H1 (cell line): ENCODE measurements at regions not wholly inside any gene's neighbourhood (a gene's known extent, or its start where the extent isn't known, plus 50 kb on each side); places are given as distances from the start of the nearest gene placed in this dataset.
A peak's percentile ranks its signal among the peaks of the same experiment; 100 is the strongest.

Source experiments
- CTCF ChIA-PET: fragments of 300-600 bp; sonication (Branson Sonifier 250); formaldehyde crosslinking; loops from one replicate; lab custom pipeline; 2021; ENCODE audit not compliant: partially characterized antibody; lab: Charles Lee
- POLR2A ChIA-PET: fragments of 300-600 bp; sonication (Branson Sonifier 250); formaldehyde crosslinking; loops from one replicate; lab custom pipeline; 2021; ENCODE audit warnings: inconsistent platforms; ENCODE audit not compliant: partially characterized antibody; lab: Charles Lee
- DNase-seq, 2 experiments: peaks; one replicate each; pipeline versions ENCODE4 v3.0.0 to v3.0.0-alpha.2; 2010 to 2022; ENCODE audit warnings: low spot score in 2 of 2, low read depth in 1 of 2, mixed read lengths in 1 of 2
- FAIRE-seq: peaks from 2 replicates; lab custom pipeline; 2011; peaks lifted over from hg19 to GRCh38; lab: Jason Lieb, UNC
- H2AFZ ChIP-seq: 2 replicates; pipeline ENCODE4 v1.8.1; 2012; ENCODE audit warnings: low read length, inconsistent platforms
- H2AK5ac ChIP-seq: 2 replicates; pipeline ENCODE4 v1.6.1; 2013; ENCODE audit warnings: low read depth, low read length
- H2BK120ac ChIP-seq: replicated peaks from 2 replicates; pipeline ENCODE3; 2013; ENCODE audit warnings: low read depth, low read length, inconsistent platforms
- H2BK12ac ChIP-seq: 2 replicates; pipeline ENCODE4 v1.6.1; 2013; ENCODE audit warnings: low read depth, low read length
- H2BK15ac ChIP-seq: 2 replicates; pipeline ENCODE4 v1.6.1; 2013; ENCODE audit warnings: low read length
- H2BK20ac ChIP-seq: 2 replicates; pipeline ENCODE4 v1.6.1; 2013; ENCODE audit warnings: low read length
- H2BK5ac ChIP-seq: 2 replicates; pipeline ENCODE4 v1.6.1; 2013; ENCODE audit warnings: low read depth, low read length
- H3K14ac ChIP-seq: 2 replicates; pipeline ENCODE4 v1.6.1; 2013; ENCODE audit warnings: inconsistent platforms; ENCODE audit not compliant: insufficient read length
- H3K18ac ChIP-seq: 2 replicates; pipeline ENCODE4 v1.6.1; 2013; ENCODE audit warnings: low read length; ENCODE audit errors: extremely low read depth
- H3K23ac ChIP-seq: 2 replicates; pipeline ENCODE4 v1.6.1; 2013; ENCODE audit warnings: inconsistent platforms; ENCODE audit not compliant: insufficient read length
- H3K23me2 ChIP-seq: 2 replicates; pipeline ENCODE4 v1.6.1; 2013; ENCODE audit warnings: low read depth, low read length
- H3K27ac ChIP-seq: 2 replicates; pipeline ENCODE4 v1.6.1; 2011; ENCODE audit warnings: low read depth, low read length, inconsistent platforms
- H3K27me3 ChIP-seq, 4 experiments: replicated peaks in 1 of 4; 1 replicate in 1 of 4; 2 replicates in 3 of 4; pipeline versions ENCODE4 v1.6.1 to v1.8.1; 2011 to 2013; ENCODE audit warnings: low read length in 3 of 4, mild to moderate bottlenecking in 3 of 4, inconsistent platforms in 2 of 4, mixed read lengths in 2 of 4, moderate library complexity in 1 of 4; ENCODE audit not compliant: control insufficient read depth in 3 of 4, insufficient read depth in 3 of 4; ENCODE audit errors: extremely low read depth in 1 of 4
- H3K36me3 ChIP-seq, 4 experiments: 2 replicates each; pipeline versions ENCODE4 v1.6.1 to v1.8.1; 2011 to 2013; ENCODE audit warnings: mild to moderate bottlenecking in 4 of 4, low read length in 3 of 4, moderate library complexity in 2 of 4, control low read depth in 1 of 4, inconsistent platforms in 1 of 4; ENCODE audit not compliant: insufficient read depth in 4 of 4, control insufficient read depth in 2 of 4
- H3K4ac ChIP-seq: replicated peaks from 2 replicates; pipeline ENCODE3; 2013; ENCODE audit warnings: low read length, low read depth, mixed read lengths, inconsistent platforms; ENCODE audit not compliant: insufficient read length
- H3K4me1 ChIP-seq, 4 experiments: replicated peaks in 1 of 4; 1 replicate in 1 of 4; 2 replicates in 3 of 4; pipeline versions ENCODE4 v1.6.1 to v1.8.1; 2011 to 2013; ENCODE audit warnings: low read length in 3 of 4, inconsistent platforms in 2 of 4, mixed read lengths in 1 of 4; ENCODE audit not compliant: insufficient read depth in 4 of 4, control insufficient read depth in 3 of 4
- H3K4me2 ChIP-seq, 2 experiments: 2 replicates each; pipeline versions ENCODE4 v1.6.1 to v1.8.1; 2011 to 2013; ENCODE audit warnings: low read depth in 2 of 2, low read length in 2 of 2, control low read depth in 1 of 2, inconsistent platforms in 1 of 2, mild to moderate bottlenecking in 1 of 2; ENCODE audit not compliant: insufficient read depth in 1 of 2
- H3K4me3 ChIP-seq, 4 experiments: fragments of 200-600, 300-600 bp in 1 of 4; sonication (generic), shearing (Covaris generic), sonication (Bioruptor Twin) in 1 of 4; 2 replicates each; pipeline versions ENCODE4 v1.5.1 to v1.8.1; 2011 to 2016; ENCODE audit warnings: low read length in 4 of 4, low read depth in 3 of 4, control low read depth in 2 of 4, inconsistent platforms in 2 of 4, mild to moderate bottlenecking in 2 of 4, mixed read lengths in 1 of 4, moderate library complexity in 1 of 4; ENCODE audit not compliant: insufficient read depth in 2 of 4; ENCODE audit errors: extremely low read depth in 1 of 4
- H3K56ac ChIP-seq: replicated peaks from 2 replicates; pipeline ENCODE3; 2013; ENCODE audit warnings: low read depth, mild to moderate bottlenecking, mixed read lengths, low read length, inconsistent platforms; ENCODE audit not compliant: insufficient read length
- H3K79me1 ChIP-seq: 2 replicates; pipeline ENCODE4 v1.6.1; 2013; ENCODE audit warnings: low read depth, low read length, control low read depth
- H3K79me2 ChIP-seq, 2 experiments: 2 replicates each; pipeline versions ENCODE4 v1.6.1 to v1.8.1; 2012 to 2013; ENCODE audit warnings: low read length in 2 of 2, mild to moderate bottlenecking in 2 of 2, inconsistent platforms in 1 of 2; ENCODE audit not compliant: insufficient read depth in 2 of 2, control insufficient read depth in 1 of 2
- H3K9ac ChIP-seq, 4 experiments: replicated peaks in 1 of 4; 1 replicate in 1 of 4; 2 replicates in 3 of 4; pipeline versions ENCODE4 v1.6.1 to v1.8.1; 2011 to 2013; ENCODE audit warnings: low read depth in 3 of 4, low read length in 3 of 4, control low read depth in 2 of 4, mild to moderate bottlenecking in 2 of 4, moderate library complexity in 2 of 4, inconsistent platforms in 1 of 4; ENCODE audit errors: extremely low read depth in 1 of 4
- H3K9me3 ChIP-seq, 2 experiments: 2 replicates each; pipeline versions ENCODE4 v1.6.1 to v1.8.1; 2012 to 2013; ENCODE audit warnings: mild to moderate bottlenecking in 2 of 2, moderate library complexity in 2 of 2, control low read depth in 1 of 2, inconsistent platforms in 1 of 2, low read depth in 1 of 2, low read length in 1 of 2, mixed read lengths in 1 of 2; ENCODE audit not compliant: insufficient read depth in 2 of 2
- H4K20me1 ChIP-seq, 2 experiments: replicated peaks in 1 of 2; 2 replicates each; pipeline versions ENCODE3 to v1.8.1; 2011 to 2013; ENCODE audit warnings: inconsistent platforms in 2 of 2, low read length in 2 of 2, mild to moderate bottlenecking in 1 of 2; ENCODE audit not compliant: insufficient read depth in 2 of 2, control insufficient read depth in 1 of 2
- H4K5ac ChIP-seq: 2 replicates; pipeline ENCODE4 v1.6.1; 2013; ENCODE audit warnings: low read length, low read depth, mixed read lengths, inconsistent platforms; ENCODE audit not compliant: insufficient read length
- H4K8ac ChIP-seq: 2 replicates; pipeline ENCODE4 v1.8.0; 2013; ENCODE audit warnings: mild to moderate bottlenecking, moderate library complexity, low read length, inconsistent platforms; ENCODE audit not compliant: insufficient read depth; ENCODE audit errors: extremely low read depth
- H4K91ac ChIP-seq: replicated peaks from 2 replicates; pipeline ENCODE3; 2013; ENCODE audit warnings: low read length, mixed read lengths, inconsistent platforms; ENCODE audit not compliant: insufficient read length
- BACH1 ChIP-seq: IDR thresholded peaks from 2 replicates; pipeline ENCODE4 v1.6.1; 2012; ENCODE audit warnings: low read length, improper control_type of control experiment
- CEBPB ChIP-seq: IDR thresholded peaks from 2 replicates; pipeline ENCODE4 v1.6.1; 2012; ENCODE audit warnings: low read depth, low read length
- EP300 ChIP-seq, 2 experiments: IDR thresholded peaks; 1 replicate in 1 of 2; 2 replicates in 1 of 2; pipeline ENCODE4 v1.6.1; 2011 to 2012; ENCODE audit warnings: low read depth in 2 of 2, low read length in 2 of 2, mild to moderate bottlenecking in 2 of 2, borderline replicate concordance in 1 of 2, inconsistent platforms in 1 of 2, moderate library complexity in 1 of 2
- JUND ChIP-seq: IDR thresholded peaks from 2 replicates; pipeline ENCODE4 v1.6.1; 2011; ENCODE audit warnings: mild to moderate bottlenecking, improper control_type of control experiment, low read length
- KDM5A ChIP-seq: fragments of 200-600 bp; IDR thresholded peaks from 2 replicates; pipeline ENCODE4 v1.7.1; 2012; ENCODE audit warnings: mild to moderate bottlenecking, low read length, inconsistent platforms, mixed read lengths
- MAFK ChIP-seq: IDR thresholded peaks from 2 replicates; pipeline ENCODE4 v1.6.1; 2012; ENCODE audit warnings: low read depth, mild to moderate bottlenecking, improper control_type of control experiment, low read length
- NRF1 ChIP-seq: IDR thresholded peaks from 2 replicates; pipeline ENCODE4 v1.6.1; 2011; ENCODE audit warnings: mild to moderate bottlenecking, low read depth, low read length, improper control_type of control experiment
- POLR2A ChIP-seq, 2 experiments: IDR thresholded peaks; 1 replicate in 1 of 2; 2 replicates in 1 of 2; pipeline ENCODE4 v1.6.1; 2011; ENCODE audit warnings: low read depth in 2 of 2, low read length in 2 of 2, mild to moderate bottlenecking in 2 of 2; ENCODE audit errors: control extremely low read depth in 1 of 2
- POU5F1 ChIP-seq: IDR thresholded peaks from 2 replicates; pipeline ENCODE4 v1.6.1; 2011; ENCODE audit warnings: low read depth, mild to moderate bottlenecking, low read length, moderate library complexity
- SP1 ChIP-seq: IDR thresholded peaks from 2 replicates; pipeline ENCODE4 v1.6.1; 2011; ENCODE audit warnings: low read depth, low read length
- TEAD4 ChIP-seq: IDR thresholded peaks from 2 replicates; pipeline ENCODE4 v1.6.1; 2012; ENCODE audit warnings: low read depth, low read length, inconsistent platforms, mixed read lengths
- YY1 ChIP-seq: IDR thresholded peaks from 2 replicates; pipeline ENCODE4 v1.6.1; 2011; ENCODE audit warnings: low read depth, mild to moderate bottlenecking, low read length
- WGBS, 2 experiments: shearing (Covaris generic) in 1 of 2; methylation state at CpG; one replicate each; pipeline versions ENCODE4 v1.1.6 to v1.1.7; 2013 to 2015; ENCODE audit warnings: low lambda C conversion rate in 2 of 2, mixed read lengths in 2 of 2, inconsistent platforms in 1 of 2, low coverage in 1 of 2, missing lambda C conversion rate in 1 of 2; ENCODE audit not compliant: insufficient replicate concordance in 2 of 2, insufficient coverage in 1 of 2, insufficient read length in 1 of 2; ENCODE audit errors: extremely low coverage in 1 of 2, missing lambda C conversion rate in 1 of 2; 5-methylcytosine and 5-hydroxymethylcytosine counted together

GRCh38 chr12:33587784-33588712 is 148.4 kb upstream of the SYT10 start:
- peak overlapping the region; percentile 44; the same call in 1 of the 2 replicates for H3K27ac ChIP-seq
- H3K23ac ChIP-seq, result no peak overlapping the region
- TF ChIP-seq MAFK (peak; percentile 73), JUND (peak; percentile 40; the same call in 1 of the 2 replicates), BACH1 (peak; percentile 91), KDM5A (no peak), YY1 (no peak), NRF1 (no peak), POLR2A (IDR thresholded peaks at IDR 0.05; ENCODE audit: control extremely low read depth in 1 of 2, low read depth in 2 of 2, low read length in 2 of 2) (no peak), CEBPB (peak; percentile 85), POU5F1 (peak; percentile 93), EP300 (IDR thresholded peaks at IDR 0.05; ENCODE audit: borderline replicate concordance in 1 of 2, low read depth in 2 of 2, low read length in 2 of 2) (peak in 1 of 2 experiments; percentile 77; a peak in 1 of 3 replicates), TEAD4 (0 out of 2 replicates have a peak, but pooled peaks have one; percentile 2), SP1 (0 out of 2 replicates have a peak, but pooled peaks have one; percentile 21)

More at GRCh38 chr12:33587784-33588712, 148.4 kb upstream of the SYT10 start:
- ChIA-PET CTCF (interaction anchor here (1.0 to 1.4 kb wide), 3 partner anchors 11 to 46 kb away, joined by 3 to 5 read pairs (median 4); no protein-coding TSS in a partner anchor), POLR2A (interaction anchor here (0.6 to 1.2 kb wide), 3 partner anchors 9 to 56 kb away, joined by 3 to 4 read pairs (median 3); no protein-coding TSS in a partner anchor)
- Histone ChIP-seq H2BK15ac (no peak overlapping the region), H3K79me1 (no peaks in the 10 kb centered on the region), H4K5ac (peak overlapping the region; percentile 67), H3K4me3 (peak overlapping the region in 1 of 4 experiments; percentile 35; a peak in 1 of 8 replicates), H3K4me2 (peak overlapping the region; percentile 50 to 52; a peak in 3 of 4 replicates), H3K23me2 (no peaks in the 10 kb centered on the region; the same call in 1 of the 2 replicates), H2BK12ac (peak overlapping the region; percentile 97; the same call in 1 of the 2 replicates), H2BK5ac (0 out of 2 replicates have a peak overlapping the region, but pooled peaks have one; percentile 93), H3K27me3 (no peaks in the 10 kb centered on the region), H3K56ac (no peak overlapping the region), H2AFZ (no peak overlapping the region), H4K91ac (no peak overlapping the region), H3K36me3 (no peaks in the 10 kb centered on the region), H3K4ac (peak overlapping the region; percentile 55), H3K9me3 (no peaks in the 10 kb centered on the region), H3K18ac (peak overlapping the region; percentile 89), H2BK20ac (peak overlapping the region; percentile 63; the same call in 1 of the 2 replicates), H3K4me1 (peaks cover 2 to 17% (median 10%) of the 10 kb centered on the region in 4 experiments; a peak in 6 of 7 replicates), H4K20me1 (no peaks in the 10 kb centered on the region), H2AK5ac (no peak overlapping the region; the same call in 1 of the 2 replicates), H4K8ac (no peak overlapping the region), H3K9ac (no peak overlapping the region), H2BK120ac (peak overlapping the region; percentile 50), H3K14ac (no peak overlapping the region), H3K79me2 (no peaks in the 10 kb centered on the region)
- FAIRE-seq (peak; percentile 99), DNase-seq (peak; percentile 48 to 64)
- whole genome bisulfite sequencing, 2 experiments, result 15% methylated on average over 8 of the region's 8 CpGs; no CpG with 5 or more reads in 1 of the 2 experiments
